NCI-H1930 (cell line): ENCODE measurements at regions not wholly inside any gene's neighbourhood (a gene's known extent, or its start where the extent isn't known, plus 50 kb on each side); places are given as distances from the start of the nearest gene placed in this dataset.

ENCODE experiments used
- DNase-seq, 2 experiments: peaks; one replicate each; lab custom pipeline; 2025; lab: John Stamatoyannopoulos, UW

DNA sequence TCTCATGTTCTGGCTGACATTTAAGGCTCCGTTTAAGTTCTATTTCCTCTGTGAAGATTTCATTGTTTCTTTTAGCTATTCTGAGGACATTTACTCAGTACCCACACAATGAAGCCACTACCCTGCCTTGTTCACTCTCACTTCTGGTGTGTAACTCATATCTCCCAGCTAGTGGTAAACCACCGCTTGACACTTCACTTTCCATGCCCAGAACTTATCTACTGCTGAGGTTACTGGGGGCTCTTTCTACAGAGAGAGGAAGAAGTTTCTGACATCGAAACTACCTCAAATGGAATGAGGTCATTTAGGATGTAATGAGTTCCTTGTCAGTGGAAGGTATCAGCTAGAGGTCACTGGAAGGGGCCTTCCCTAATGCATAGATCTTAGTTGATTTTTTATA is 501.5 kb downstream of the DMAC1 start:
- DNase-seq, result no peak

GRCh38 chr9:7297521-7297920 is 502.1 kb downstream of the DMAC1 start:
- no peak for DNase-seq

DNA sequence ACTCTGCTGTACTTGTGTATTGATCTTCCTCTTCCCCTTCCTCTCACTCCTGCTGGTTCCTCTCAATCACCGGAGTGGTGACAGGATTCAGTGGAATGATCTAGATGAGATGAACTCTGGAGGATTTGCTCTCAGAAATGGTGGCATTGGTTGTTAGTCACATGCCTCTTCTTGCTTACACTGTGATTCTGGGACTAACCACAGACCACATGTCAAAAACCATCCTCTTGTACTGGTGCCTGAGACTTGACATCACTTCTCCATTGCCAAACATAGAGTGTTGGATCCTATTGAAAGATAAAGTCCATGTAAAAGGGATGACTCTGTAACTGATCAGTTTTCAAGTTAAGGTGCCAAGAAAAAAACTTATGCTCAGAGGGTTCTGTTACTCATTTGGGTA is 506.5 kb downstream of the DMAC1 start:
- no peak for DNase-seq

DNA sequence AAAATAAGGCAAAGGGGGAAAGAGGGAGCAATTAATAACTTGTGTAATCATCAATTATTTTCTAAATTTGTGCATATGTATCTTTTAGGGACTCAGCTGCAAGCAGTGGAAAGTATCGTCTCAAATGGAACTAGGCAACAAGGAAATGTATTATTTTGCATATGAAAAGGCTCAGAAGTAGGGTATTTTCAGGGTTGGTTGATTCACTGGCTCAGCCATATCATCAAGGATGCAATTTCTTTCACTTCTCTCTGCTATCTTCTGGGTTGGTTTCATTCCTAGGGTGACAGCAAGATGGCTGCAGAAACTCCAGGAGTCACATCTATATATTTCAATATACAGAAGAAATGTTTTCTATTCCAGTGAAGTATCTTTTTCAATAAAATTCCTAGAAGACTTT is 509.8 kb downstream of the DMAC1 start:
- DNase-seq, result no peak

DNA sequence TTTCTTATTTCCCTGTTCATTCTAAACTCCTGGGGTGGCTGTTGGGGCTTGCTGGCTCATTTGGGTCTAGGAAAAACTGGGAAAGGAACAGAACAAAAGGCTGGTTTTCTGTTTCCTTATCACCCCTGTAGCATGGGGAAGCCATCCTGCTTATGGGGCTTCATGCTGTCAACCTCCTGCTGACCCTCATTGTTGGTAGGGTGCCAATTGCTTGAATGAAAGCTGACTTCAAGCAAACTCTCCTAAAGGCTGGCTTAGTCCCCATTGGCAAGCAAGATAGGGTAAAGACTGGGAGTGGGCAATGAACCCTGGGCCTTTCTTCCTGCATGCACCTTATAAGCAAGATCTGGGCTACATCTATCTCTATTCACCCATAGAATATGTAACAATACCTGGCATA is 511.6 kb downstream of the DMAC1 start:
- no peak for DNase-seq

DNA sequence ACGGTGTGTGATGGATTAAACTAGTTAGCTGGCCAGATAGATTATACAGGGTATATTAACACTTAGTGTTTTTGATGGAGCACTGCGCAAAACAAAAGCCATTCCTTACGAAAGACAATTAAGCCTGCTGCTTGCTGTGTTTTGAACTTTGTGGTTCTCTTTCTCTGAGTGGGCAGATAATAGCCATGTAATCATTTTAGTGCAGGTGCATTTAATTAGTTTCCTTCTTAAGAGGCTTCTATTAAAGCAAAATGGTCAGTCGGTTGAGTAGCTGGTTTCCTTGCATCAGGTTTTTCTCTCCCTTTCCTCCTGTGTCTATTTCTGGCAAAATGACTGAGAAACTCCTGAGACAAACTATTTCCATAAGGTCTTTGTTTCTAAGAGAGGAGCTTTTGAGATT is 512.5 kb downstream of the DMAC1 start:
- no peak for DNase-seq

GRCh38 chr9:7286101-7286500 is 513.5 kb downstream of the DMAC1 start:
- no peak for DNase-seq

- no peak for DNase-seq
Observed at GRCh38 chr9:7285199-7285598, 514.4 kb downstream of the DMAC1 start.

DNA sequence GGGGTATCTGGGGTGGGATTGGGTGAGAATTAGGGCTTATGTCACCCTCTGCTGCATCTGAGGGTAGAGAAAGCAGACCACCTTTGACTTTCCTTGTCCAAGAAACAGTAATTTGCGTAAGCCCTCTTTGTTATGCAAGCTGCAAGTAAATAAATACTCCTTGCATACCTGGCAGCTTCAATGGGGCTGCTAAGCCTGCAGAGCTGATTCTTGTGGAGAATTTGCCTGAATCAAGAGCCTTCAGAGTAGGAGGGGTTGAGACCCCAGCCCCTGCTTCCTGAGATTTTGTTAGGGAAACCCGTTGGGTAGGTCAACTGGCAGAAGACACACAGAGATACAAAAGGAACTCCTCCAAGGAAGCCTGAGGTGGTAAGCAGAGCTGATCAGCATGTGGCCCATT is 515.1 kb downstream of the DMAC1 start:
- DNase-seq, result no peak

DNA sequence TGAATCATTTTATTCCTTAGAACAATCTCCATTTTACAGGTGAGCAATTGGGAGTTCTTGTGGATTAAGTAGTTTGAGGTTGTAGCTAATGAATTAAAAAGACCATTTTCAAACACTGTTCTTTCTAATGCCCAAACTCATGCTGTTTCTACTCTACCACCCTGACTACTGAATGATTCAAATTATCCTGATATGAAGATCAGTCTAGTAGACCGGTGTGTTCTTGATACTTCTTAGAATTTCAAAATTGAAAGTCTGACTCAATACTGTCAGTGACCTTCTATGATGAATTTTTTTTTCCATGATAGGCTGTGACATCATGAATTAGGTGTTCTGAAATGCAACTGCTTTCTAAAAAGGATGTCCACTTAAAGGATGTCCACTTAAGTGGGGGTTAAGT is 515.5 kb downstream of the DMAC1 start:
- no peak for DNase-seq

DNA sequence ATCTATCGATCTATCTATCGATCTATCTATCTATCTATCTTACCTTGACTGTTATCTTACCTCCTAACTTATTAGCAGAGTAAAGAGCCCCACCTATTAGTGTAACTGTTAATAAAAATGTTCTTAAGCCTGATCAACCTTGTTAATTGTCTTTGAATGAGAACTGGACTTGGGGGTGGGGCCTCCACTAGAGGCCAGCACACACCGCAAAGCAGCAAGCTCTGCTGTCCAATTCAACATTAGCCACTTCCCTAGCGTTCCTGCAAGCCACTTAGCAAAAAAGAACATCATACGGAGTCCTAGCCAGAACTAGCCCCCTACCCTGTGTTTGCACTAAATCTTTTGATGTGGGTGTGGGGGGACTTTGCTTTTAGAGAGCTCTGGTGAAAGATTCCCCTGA is 515.8 kb downstream of the KDM4C start:
- DNase-seq, result no peak

- no peak for DNase-seq
Observed at GRCh38 chr9:7266911-7267595, 509.3 kb downstream of the KDM4C start.

DNA sequence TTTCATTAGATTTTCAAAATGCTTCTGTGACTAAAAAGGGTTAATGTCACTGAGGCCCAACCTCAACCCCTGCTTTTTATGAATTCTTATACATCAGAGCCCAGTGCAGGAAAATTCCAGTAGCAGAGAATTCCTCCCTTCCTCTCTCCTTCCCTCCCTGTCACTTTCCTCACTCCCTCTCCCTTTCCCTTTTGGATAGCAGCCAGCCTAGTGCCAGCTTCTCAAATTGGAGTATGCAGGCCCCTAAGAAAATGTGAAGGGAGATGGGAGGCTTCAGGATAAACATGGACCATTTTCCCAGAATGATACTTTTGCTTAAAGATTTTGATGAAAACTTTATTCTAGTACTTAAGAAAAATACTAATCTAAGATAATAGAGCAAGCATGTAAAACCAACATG is 507.4 kb downstream of the KDM4C start:
- no peak for DNase-seq

- no peak for DNase-seq
Observed at GRCh38 chr9:7259544-7260241, 501.9 kb downstream of the KDM4C start.

DNA sequence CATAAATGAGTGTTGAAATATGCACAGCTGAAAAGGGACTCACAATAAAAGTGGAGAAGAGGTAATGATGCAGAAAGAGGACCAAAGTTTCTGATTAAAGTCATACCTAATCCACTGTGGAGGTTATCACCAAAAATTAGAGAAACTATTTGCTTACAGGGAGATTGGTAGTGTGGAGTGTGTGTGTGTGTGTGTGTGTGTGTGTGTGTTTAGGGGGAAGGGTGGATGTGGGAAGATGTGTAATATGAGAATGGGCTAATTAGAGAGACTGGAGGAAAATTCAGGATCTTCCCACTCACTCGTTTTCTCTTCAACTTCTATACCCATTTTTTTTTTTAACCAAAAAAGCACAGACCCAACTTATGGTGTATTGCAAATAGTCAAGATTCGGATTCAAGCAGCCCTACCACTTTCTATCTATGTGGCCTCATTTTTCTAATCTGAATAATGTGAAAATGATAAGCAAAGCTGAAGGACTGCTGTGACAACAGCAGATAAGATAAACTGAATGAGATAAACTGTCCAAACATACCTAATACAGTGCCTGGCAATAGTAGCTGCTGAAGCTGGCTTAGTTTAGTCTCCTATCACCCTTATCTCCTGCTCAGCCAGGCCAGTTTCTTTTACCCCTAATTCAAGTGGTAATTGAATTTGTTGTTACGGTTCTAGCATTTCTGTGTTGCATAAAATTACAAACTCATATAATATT is 501.1 kb downstream of the KDM4C start:
- DNase-seq, result no peak

DNA sequence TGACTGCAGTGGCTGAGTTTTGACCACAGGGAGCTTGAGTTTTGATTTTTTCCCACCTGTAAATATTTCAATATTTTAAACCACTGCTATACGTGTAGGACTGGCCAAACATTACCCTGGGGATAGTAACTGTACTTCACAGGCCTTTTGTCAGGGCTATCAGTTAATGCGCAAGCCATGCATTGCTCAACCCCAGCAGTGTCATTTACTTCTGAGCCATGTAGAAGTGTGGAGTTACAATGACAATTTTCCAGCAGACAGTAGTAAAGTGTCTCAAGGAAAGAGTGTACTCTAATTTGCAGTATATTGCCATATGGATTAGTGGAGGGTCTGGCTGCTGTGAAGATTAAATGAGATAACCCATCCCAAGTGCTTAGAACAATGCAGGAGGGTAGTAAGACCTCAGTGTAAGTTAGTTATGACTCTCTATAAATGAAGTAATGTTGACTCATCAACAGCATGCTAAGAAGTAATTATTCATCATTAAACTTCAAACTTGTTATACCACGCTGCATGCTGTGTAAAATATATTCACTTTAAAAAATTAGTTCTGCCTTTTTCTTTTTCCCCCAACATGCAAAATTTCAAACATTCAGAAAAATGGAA is 489.2 kb downstream of the KDM4C start:
- no peak for DNase-seq

- DNase-seq, result no peak
Observed at GRCh38 chr9:7245976-7246580, 488.3 kb downstream of the KDM4C start.

GRCh38 chr9:7243838-7244237 is 486.1 kb downstream of the KDM4C start:
- DNase-seq, result no peak

- no peak for DNase-seq
Observed at GRCh38 chr9:7242126-7242525, 484.4 kb downstream of the KDM4C start.

DNA sequence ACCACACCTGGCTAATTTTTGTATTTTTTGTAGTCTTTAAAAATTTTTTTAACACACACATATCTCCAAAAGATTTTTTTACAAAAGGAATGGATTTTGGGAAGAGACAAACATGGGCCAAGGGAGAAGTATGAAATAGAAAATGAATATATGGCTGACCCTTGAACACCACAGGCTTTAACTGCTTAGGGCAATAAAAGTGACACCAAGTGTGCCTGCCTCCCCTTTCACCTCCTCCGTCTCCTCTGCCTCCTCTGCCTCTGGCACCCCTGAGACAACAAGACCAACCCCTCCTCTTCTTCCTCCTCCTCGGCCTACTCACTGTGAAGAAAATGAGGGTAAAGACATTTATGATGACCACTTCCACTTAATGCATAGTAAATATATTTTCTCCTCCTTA is 483.9 kb downstream of the KDM4C start:
- no peak for DNase-seq

DNA sequence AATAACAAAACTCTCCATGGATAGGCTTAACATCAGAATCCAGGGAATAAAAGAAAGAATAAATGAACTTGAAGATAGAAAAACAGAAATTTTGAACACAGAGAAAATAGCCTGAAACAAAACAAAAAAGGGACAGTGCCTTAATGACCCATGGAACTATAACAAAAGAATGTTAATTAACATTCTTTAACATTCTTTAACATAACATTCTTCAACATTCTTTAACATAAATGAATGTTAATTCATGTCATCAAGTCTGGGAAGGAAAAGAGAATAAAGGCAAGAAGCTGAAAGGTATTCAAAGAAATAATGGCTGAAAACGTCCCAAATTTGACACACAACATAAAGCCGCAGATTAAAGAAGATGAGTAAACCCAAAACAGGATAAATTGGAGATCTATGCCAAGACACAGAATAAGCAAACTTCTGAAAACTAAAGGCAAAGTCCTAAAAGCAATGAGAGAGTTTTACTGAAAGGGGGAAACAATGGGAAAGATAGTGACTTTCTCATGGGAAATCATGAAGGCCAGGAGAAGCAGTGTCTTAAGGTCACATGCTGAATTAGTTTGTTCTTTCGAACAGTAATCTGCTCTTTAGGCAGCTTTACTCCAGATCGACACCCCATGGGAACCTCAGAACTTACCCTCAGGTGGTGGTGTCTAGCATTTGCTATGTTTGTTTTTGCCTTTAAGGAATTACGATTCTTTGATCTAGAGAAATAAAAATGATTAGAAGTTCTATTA is 483.0 kb downstream of the KDM4C start:
- no peak for DNase-seq

DNA sequence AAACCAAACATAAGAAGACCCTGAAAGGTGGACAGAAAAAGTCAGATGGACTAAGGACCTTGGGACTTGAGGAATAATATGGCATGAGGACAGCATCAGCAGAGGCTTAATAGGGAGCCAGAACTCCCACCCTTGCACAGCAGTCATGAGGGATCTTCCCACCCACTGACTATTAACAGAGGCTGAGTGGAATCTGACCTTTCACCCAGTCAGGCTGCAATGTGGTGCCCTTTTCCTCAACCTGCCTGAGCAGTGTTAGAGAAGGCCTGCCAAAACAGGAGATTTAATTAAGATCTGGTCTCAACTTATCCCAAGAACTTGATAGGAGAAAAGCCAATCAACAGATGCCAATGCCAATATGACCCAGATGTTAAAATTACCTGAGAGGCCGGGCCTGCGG is 481.9 kb downstream of the KDM4C start:
- no peak for DNase-seq
